ENCODE measurements at regions not wholly inside any gene's neighbourhood (a gene's known extent, or its start where the extent isn't known, plus 50 kb on each side); places are given as distances from the start of the nearest gene placed in this dataset.

- ChIA-PET SMC1A (ENCODE audit: uncharacterized antibody, unreplicated experiment) (no interaction called here), CTCF (no interaction called here), RAD21 (ENCODE audit: unreplicated experiment) (no interaction called here), POLR2A (no interaction called here)
- Histone ChIP-seq H3K9me3 (replicated peaks; ENCODE audit: control insufficient read depth, insufficient read depth, low read length) (no peaks in the 10 kb centered on the region), H3K27me3 (replicated peaks in 1 of 2; ENCODE audit: control insufficient read depth in 2 of 2, insufficient read depth in 2 of 2, low read length in 1 of 2) (no peaks in the 10 kb centered on the region), H3K4me2 (ENCODE audit: control insufficient read depth, insufficient read depth) (no peak overlapping the region), H3K36me3 (ENCODE audit: control insufficient read depth in 2 of 2, insufficient read depth in 2 of 2, low read length in 1 of 2) (no peaks in the 10 kb centered on the region), H3K9ac (ENCODE audit: control insufficient read depth, insufficient read depth, low read length) (no peak overlapping the region), H2AFZ (ENCODE audit: control insufficient read depth, low read depth, low read length) (no peak overlapping the region), H3K4me3 (no peak overlapping the region), H3K27ac (ENCODE audit: control insufficient read depth, insufficient read depth) (no peak overlapping the region), H3K79me2 (ENCODE audit: control insufficient read depth, insufficient read depth, low read length) (no peaks in the 10 kb centered on the region), H3K4me1 (ENCODE audit: control insufficient read depth, insufficient read depth, low read length) (no peaks in the 10 kb centered on the region), H4K20me1 (ENCODE audit: control insufficient read depth, insufficient read depth) (no peaks in the 10 kb centered on the region)
- TF ChIP-seq PAX8 (IDR thresholded peaks at IDR 0.05), result no peak
- no peak for TF ChIP-seq YBX1 (IDR thresholded peaks at IDR 0.05)
- TF ChIP-seq BCLAF1 (IDR thresholded peaks at IDR 0.05), result no peak
- no peak for TF ChIP-seq CUX1 (IDR thresholded peaks at IDR 0.05; ENCODE audit: insufficient replicate concordance, low read depth, low read length)
- no peak for TF ChIP-seq POU2F2 (IDR thresholded peaks at IDR 0.05; ENCODE audit: borderline replicate concordance, low read depth, low read length)
- TF ChIP-seq ZNF207 (IDR thresholded peaks at IDR 0.05; ENCODE audit: borderline replicate concordance), result no peak
- no peak for TF ChIP-seq MYB (IDR thresholded peaks at IDR 0.05; ENCODE audit: borderline replicate concordance, low read depth, low read length)
- no peak for TF ChIP-seq NFYB (IDR thresholded peaks at IDR 0.05; ENCODE audit: insufficient read depth, low read depth, low read length)
- no peak for TF ChIP-seq EZH2 (IDR thresholded peaks at IDR 0.05; ENCODE audit: borderline replicate concordance, control insufficient read depth, low read depth, low read length)
- no peak for TF ChIP-seq WRNIP1 (IDR thresholded peaks at IDR 0.05; ENCODE audit: borderline replicate concordance, low read depth, low read length)
- TF ChIP-seq PML (IDR thresholded peaks at IDR 0.05; ENCODE audit: low read length), result no peak
- no peak for TF ChIP-seq LARP7 (IDR thresholded peaks at IDR 0.05)
- no peak for TF ChIP-seq HDGF (IDR thresholded peaks at IDR 0.05)
- no peak for TF ChIP-seq KAT2A (conservative IDR thresholded peaks at IDR 0.05; ENCODE audit: control insufficient read depth, low read depth, low read length)
- no peak for TF ChIP-seq E2F8 (IDR thresholded peaks at IDR 0.05; ENCODE audit: low read depth, partially characterized antibody)
- ATAC-seq (no peak), FAIRE-seq (no peak), DNase-seq (ENCODE audit: low read depth, low spot score) (no peak)
- intact Hi-C loops (cut with micrococcal nuclease; ENCODE audit: unreplicated experiment), result no loop called here
- in situ Hi-C loops (cut with MboI), result no loop called here
- 8% methylated on average over 2 of the region's 2 CpGs for WGBS (ENCODE audit: insufficient coverage, insufficient replicate concordance, low lambda C conversion rate, missing lambda C conversion rate)
- BruUV-seq (replicated peaks), result no TSS peak
Observed at GRCh38 chr1:199742547-199742946, 285.0 kb upstream of the NR5A2 start.
